ENCODE measurements at regions not wholly inside any gene's neighbourhood (a gene's known extent, or its start where the extent isn't known, plus 50 kb on each side); places are given as distances from the start of the nearest gene placed in this dataset.
A peak's percentile ranks its signal among the peaks of the same experiment; 100 is the strongest.

DNA sequence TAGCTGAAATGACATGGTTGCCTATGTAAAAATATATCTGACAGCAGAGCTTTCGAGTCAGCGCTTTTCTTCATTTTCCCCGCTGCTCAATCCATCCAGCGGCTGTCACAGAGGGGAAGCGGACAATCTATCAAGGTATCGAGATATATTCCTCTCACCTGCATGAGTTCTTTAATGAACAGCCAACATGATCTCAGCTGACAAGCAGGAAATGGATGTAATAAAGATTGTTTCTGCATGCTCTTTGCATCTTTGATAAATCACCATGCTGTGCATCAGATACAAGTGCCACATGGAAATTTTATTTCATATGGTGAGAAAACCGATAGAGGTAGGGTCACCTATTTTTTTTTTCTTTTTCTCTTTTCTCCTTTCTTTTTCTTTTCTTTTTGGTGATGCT is 602.3 kb upstream of the MMS22L start:
- H3K79me2 ChIP-seq (ENCODE audit: control insufficient read depth, insufficient read depth, low read length, unreplicated experiment) = no peaks in the 10 kb centered on the region
- H3K4me3 ChIP-seq (ENCODE audit: low read depth, low read length) = no peak overlapping the region
- H2AFZ ChIP-seq (ENCODE audit: low read length, unreplicated experiment) = no peak overlapping the region
- no peaks in the 10 kb centered on the region for H3K27me3 ChIP-seq (ENCODE audit: insufficient read depth, low read length)
- H3K27ac ChIP-seq (ENCODE audit: low read depth, low read length) = no peak overlapping the region
- no peaks in the 10 kb centered on the region for H3K36me3 ChIP-seq (ENCODE audit: insufficient read depth, low read length)
- H3K4me1 ChIP-seq (ENCODE audit: control insufficient read depth, insufficient read depth, low read length, unreplicated experiment) = no peaks in the 10 kb centered on the region

- Histone ChIP-seq H3K36me3 (ENCODE audit: insufficient read depth, low read length) (no peaks in the 10 kb centered on the region), H3K27me3 (ENCODE audit: insufficient read depth, low read length) (no peaks in the 10 kb centered on the region), H2AFZ (ENCODE audit: low read length, unreplicated experiment) (no peak overlapping the region), H3K4me1 (ENCODE audit: control insufficient read depth, insufficient read depth, low read length, unreplicated experiment) (no peaks in the 10 kb centered on the region), H3K27ac (ENCODE audit: low read depth, low read length) (no peak overlapping the region), H3K4me3 (ENCODE audit: low read depth, low read length) (no peak overlapping the region), H3K79me2 (ENCODE audit: control insufficient read depth, insufficient read depth, low read length, unreplicated experiment) (no peaks in the 10 kb centered on the region)
These were observed 602.8 kb upstream of the MMS22L start for GRCh38 chr6:97885828-97886227.

- no peak overlapping the region for H3K27ac ChIP-seq (ENCODE audit: low read depth, low read length)
- no peaks in the 10 kb centered on the region for H3K27me3 ChIP-seq (ENCODE audit: insufficient read depth, low read length)
- no peaks in the 10 kb centered on the region for H3K4me1 ChIP-seq (ENCODE audit: control insufficient read depth, insufficient read depth, low read length, unreplicated experiment)
- no peaks in the 10 kb centered on the region for H3K79me2 ChIP-seq (ENCODE audit: control insufficient read depth, insufficient read depth, low read length, unreplicated experiment)
- no peak overlapping the region for H2AFZ ChIP-seq (ENCODE audit: low read length, unreplicated experiment)
- no peaks in the 10 kb centered on the region for H3K36me3 ChIP-seq (ENCODE audit: insufficient read depth, low read length)
- H3K4me3 ChIP-seq (ENCODE audit: low read depth, low read length) = no peak overlapping the region
These were observed 618.5 kb upstream of the MMS22L start for GRCh38 chr6:97901531-97901930.

DNA sequence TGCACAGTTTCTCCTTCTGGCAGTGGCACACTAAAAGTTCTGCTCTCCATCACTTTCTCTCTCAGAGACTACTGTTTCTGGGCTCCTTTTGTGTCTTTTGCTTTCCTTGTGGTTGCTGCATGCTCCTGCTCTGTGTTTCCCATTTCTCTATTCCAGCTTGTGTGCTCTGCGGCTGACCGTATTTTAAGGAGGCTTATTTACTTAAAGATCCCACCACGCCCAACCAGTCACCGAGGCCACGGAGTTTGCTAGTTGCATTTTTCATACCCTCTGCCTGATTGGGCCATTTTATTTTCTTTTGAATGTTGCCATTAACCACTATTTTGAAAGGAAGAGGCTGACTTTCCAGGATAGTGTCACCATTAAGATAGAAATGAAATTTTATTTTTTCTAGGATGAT is 626.4 kb upstream of the MMS22L start:
- Histone ChIP-seq H3K79me2 (ENCODE audit: control insufficient read depth, insufficient read depth, low read length, unreplicated experiment) (no peaks in the 10 kb centered on the region), H3K27ac (ENCODE audit: low read depth, low read length) (no peak overlapping the region), H3K4me1 (ENCODE audit: control insufficient read depth, insufficient read depth, low read length, unreplicated experiment) (no peaks in the 10 kb centered on the region), H3K36me3 (ENCODE audit: insufficient read depth, low read length) (no peaks in the 10 kb centered on the region), H3K27me3 (ENCODE audit: insufficient read depth, low read length) (no peaks in the 10 kb centered on the region), H3K4me3 (ENCODE audit: low read depth, low read length) (no peak overlapping the region), H2AFZ (ENCODE audit: low read length, unreplicated experiment) (no peak overlapping the region)

DNA sequence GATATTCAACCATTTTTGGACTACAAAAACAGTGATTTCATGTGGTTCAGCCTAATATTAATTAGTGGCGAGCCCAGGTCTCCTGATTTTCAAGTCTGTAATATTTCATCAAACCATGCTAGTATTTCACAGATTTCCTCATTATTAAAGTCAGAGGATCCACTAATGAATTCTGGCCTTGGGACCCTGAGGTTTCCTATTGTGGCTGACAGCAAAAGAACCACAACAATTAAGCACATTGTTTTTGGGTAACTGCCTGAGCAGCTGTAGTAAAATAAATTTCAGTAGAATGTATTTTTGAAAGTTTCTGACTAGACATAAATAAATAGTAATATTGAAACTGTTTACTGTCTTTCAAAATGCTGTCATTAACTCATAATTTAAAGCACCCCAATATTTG is 630.7 kb upstream of the MMS22L start:
- H3K27me3 ChIP-seq (ENCODE audit: insufficient read depth, low read length) = no peaks in the 10 kb centered on the region
- no peak overlapping the region for H3K4me3 ChIP-seq (ENCODE audit: low read depth, low read length)
- no peaks in the 10 kb centered on the region for H3K79me2 ChIP-seq (ENCODE audit: control insufficient read depth, insufficient read depth, low read length, unreplicated experiment)
- no peaks in the 10 kb centered on the region for H3K36me3 ChIP-seq (ENCODE audit: insufficient read depth, low read length)
- no peak overlapping the region for H2AFZ ChIP-seq (ENCODE audit: low read length, unreplicated experiment)
- H3K4me1 ChIP-seq (ENCODE audit: control insufficient read depth, insufficient read depth, low read length, unreplicated experiment) = no peaks in the 10 kb centered on the region
- H3K27ac ChIP-seq (ENCODE audit: low read depth, low read length) = no peak overlapping the region

GRCh38 chr6:97914912-97915311 is 631.9 kb upstream of the MMS22L start:
- Histone ChIP-seq H3K4me1 (ENCODE audit: control insufficient read depth, insufficient read depth, low read length, unreplicated experiment) (no peaks in the 10 kb centered on the region), H3K27ac (ENCODE audit: low read depth, low read length) (no peak overlapping the region)

DNA sequence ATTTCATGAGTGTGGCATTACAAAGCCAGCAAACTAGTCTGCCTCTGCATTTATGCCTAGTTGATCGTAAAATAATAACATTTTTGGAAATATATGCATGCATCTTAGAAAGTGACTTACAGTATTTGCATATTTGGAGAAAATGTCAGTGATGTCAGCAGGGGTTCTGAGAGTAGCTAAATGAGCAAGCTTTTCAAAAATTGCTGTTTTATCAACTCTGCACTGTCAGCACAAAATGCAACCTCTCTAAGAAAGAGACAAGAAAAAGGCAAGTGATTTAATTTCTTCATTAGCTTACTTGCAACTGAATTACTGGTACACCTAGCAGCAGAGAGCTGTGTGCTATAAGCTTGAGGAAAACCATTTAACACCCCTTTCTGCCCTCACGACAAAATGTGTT is 632.5 kb upstream of the MMS22L start:
- peak overlapping the region; percentile 42; the same call in 1 of the 2 replicates for H3K4me3 ChIP-seq (ENCODE audit: low read depth, low read length)
- H3K27ac ChIP-seq (ENCODE audit: low read depth, low read length) = no peak overlapping the region
- H3K4me1 ChIP-seq (ENCODE audit: control insufficient read depth, insufficient read depth, low read length, unreplicated experiment) = no peaks in the 10 kb centered on the region
- H2AFZ ChIP-seq (ENCODE audit: low read length, unreplicated experiment) = no peak overlapping the region
- H3K27me3 ChIP-seq (ENCODE audit: insufficient read depth, low read length) = no peaks in the 10 kb centered on the region
- no peaks in the 10 kb centered on the region for H3K36me3 ChIP-seq (ENCODE audit: insufficient read depth, low read length)
- no peaks in the 10 kb centered on the region for H3K79me2 ChIP-seq (ENCODE audit: control insufficient read depth, insufficient read depth, low read length, unreplicated experiment)

More at GRCh38 chr6:97914912-97915311, 631.9 kb upstream of the MMS22L start:
- Histone ChIP-seq H3K79me2 (ENCODE audit: control insufficient read depth, insufficient read depth, low read length, unreplicated experiment) (no peaks in the 10 kb centered on the region), H3K36me3 (ENCODE audit: insufficient read depth, low read length) (no peaks in the 10 kb centered on the region), H2AFZ (ENCODE audit: low read length, unreplicated experiment) (no peak overlapping the region), H3K4me3 (ENCODE audit: low read depth, low read length) (no peak overlapping the region), H3K27me3 (ENCODE audit: insufficient read depth, low read length) (no peaks in the 10 kb centered on the region)

GRCh38 chr6:97917369-97917768 is 634.4 kb upstream of the MMS22L start:
- H3K27me3 ChIP-seq (ENCODE audit: insufficient read depth, low read length) = no peaks in the 10 kb centered on the region
- H3K79me2 ChIP-seq (ENCODE audit: control insufficient read depth, insufficient read depth, low read length, unreplicated experiment) = no peaks in the 10 kb centered on the region
- no peak overlapping the region for H2AFZ ChIP-seq (ENCODE audit: low read length, unreplicated experiment)
- H3K4me3 ChIP-seq (ENCODE audit: low read depth, low read length) = no peak overlapping the region
- no peaks in the 10 kb centered on the region for H3K4me1 ChIP-seq (ENCODE audit: control insufficient read depth, insufficient read depth, low read length, unreplicated experiment)
- no peak overlapping the region for H3K27ac ChIP-seq (ENCODE audit: low read depth, low read length)
- H3K36me3 ChIP-seq (ENCODE audit: insufficient read depth, low read length) = no peaks in the 10 kb centered on the region

GRCh38 chr6:97919046-97919445 is 636.0 kb upstream of the MMS22L start:
- Histone ChIP-seq H3K79me2 (ENCODE audit: control insufficient read depth, insufficient read depth, low read length, unreplicated experiment) (no peaks in the 10 kb centered on the region), H2AFZ (ENCODE audit: low read length, unreplicated experiment) (no peak overlapping the region), H3K4me3 (ENCODE audit: low read depth, low read length) (no peak overlapping the region), H3K4me1 (ENCODE audit: control insufficient read depth, insufficient read depth, low read length, unreplicated experiment) (no peaks in the 10 kb centered on the region), H3K36me3 (ENCODE audit: insufficient read depth, low read length) (no peaks in the 10 kb centered on the region), H3K27me3 (ENCODE audit: insufficient read depth, low read length) (no peaks in the 10 kb centered on the region), H3K27ac (ENCODE audit: low read depth, low read length) (no peak overlapping the region)

DNA sequence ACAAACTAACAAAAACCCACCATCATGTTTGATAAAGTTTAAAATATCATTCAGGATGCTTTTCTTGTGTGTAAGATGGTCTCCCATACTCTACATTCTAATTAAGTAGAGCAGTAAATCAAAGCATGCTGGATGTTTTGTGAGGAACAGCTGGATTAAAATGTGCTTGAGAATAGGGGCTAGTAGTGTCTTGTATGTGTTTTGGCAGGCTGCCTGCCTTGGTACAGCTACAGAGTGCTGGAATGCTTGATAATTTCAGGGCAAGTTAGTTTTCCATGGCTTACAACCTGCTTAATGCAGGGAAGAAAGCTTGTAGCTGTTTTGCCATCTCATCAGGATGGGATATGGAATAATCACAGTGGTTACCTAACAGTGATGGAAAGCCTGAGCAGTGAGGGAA is 636.6 kb upstream of the MMS22L start:
- no peak overlapping the region for H3K4me3 ChIP-seq (ENCODE audit: low read depth, low read length)
- H3K27ac ChIP-seq (ENCODE audit: low read depth, low read length) = no peak overlapping the region
- H3K79me2 ChIP-seq (ENCODE audit: control insufficient read depth, insufficient read depth, low read length, unreplicated experiment) = no peaks in the 10 kb centered on the region
- no peak overlapping the region for H2AFZ ChIP-seq (ENCODE audit: low read length, unreplicated experiment)
- no peaks in the 10 kb centered on the region for H3K4me1 ChIP-seq (ENCODE audit: control insufficient read depth, insufficient read depth, low read length, unreplicated experiment)
- H3K27me3 ChIP-seq (ENCODE audit: insufficient read depth, low read length) = no peaks in the 10 kb centered on the region
- H3K36me3 ChIP-seq (ENCODE audit: insufficient read depth, low read length) = no peaks in the 10 kb centered on the region

GRCh38 chr6:97923249-97923648 is 640.2 kb upstream of the MMS22L start:
- H3K27me3 ChIP-seq (ENCODE audit: insufficient read depth, low read length) = no peaks in the 10 kb centered on the region

More at GRCh38 chr6:97923249-97923648, 640.2 kb upstream of the MMS22L start:
- Histone ChIP-seq H3K79me2 (ENCODE audit: control insufficient read depth, insufficient read depth, low read length, unreplicated experiment) (no peaks in the 10 kb centered on the region), H3K36me3 (ENCODE audit: insufficient read depth, low read length) (no peaks in the 10 kb centered on the region), H3K27ac (ENCODE audit: low read depth, low read length) (no peak overlapping the region), H3K4me1 (ENCODE audit: control insufficient read depth, insufficient read depth, low read length, unreplicated experiment) (no peaks in the 10 kb centered on the region), H3K4me3 (ENCODE audit: low read depth, low read length) (no peak overlapping the region), H2AFZ (ENCODE audit: low read length, unreplicated experiment) (no peak overlapping the region)

Data from ACC112 (cell line).